GM21717 (cell line): ENCODE measurements at regions not wholly inside any gene's neighbourhood (a gene's known extent, or its start where the extent isn't known, plus 50 kb on each side); places are given as distances from the start of the nearest gene placed in this dataset.
"Not testable (repeated sequence)": the region's sequence is repeated elsewhere in the genome, so short reads cannot be mapped to it uniquely, and the experiment has no call there.

Experiments
- ATAC-seq: cut with Tn5 transposase; IDR thresholded peaks from one replicate; pipeline ENCODE4 v1.9.1; 2021; ENCODE audit warnings: mild to moderate bottlenecking, moderate library complexity; ENCODE audit not compliant: unreplicated experiment

- no peak for ATAC-seq
Measured at GRCh38 chr5:113719549-113719948, 206.1 kb downstream of the YTHDC2 start.

- ATAC-seq = no peak
Measured at GRCh38 chr5:113721171-113721570, 207.7 kb downstream of the YTHDC2 start.

- ATAC-seq = no peak
Measured at GRCh38 chr5:113723021-113723420, 209.5 kb downstream of the YTHDC2 start.

- no peak for ATAC-seq
Measured at GRCh38 chr5:113735751-113736150, 222.3 kb downstream of the YTHDC2 start.

GRCh38 chr5:113742176-113742575 lies 228.7 kb downstream of the YTHDC2 start:
- ATAC-seq = no peak

GRCh38 chr5:113742639-113743038 lies 229.1 kb downstream of the YTHDC2 start:
- no peak for ATAC-seq

- ATAC-seq = no peak
Measured at GRCh38 chr5:113748403-113748802, 234.9 kb downstream of the YTHDC2 start.

GRCh38 chr5:113749334-113749733 lies 235.8 kb downstream of the YTHDC2 start:
- ATAC-seq = no peak

GRCh38 chr5:113753182-113753581 lies 239.7 kb downstream of the YTHDC2 start:
- ATAC-seq = not testable (repeated sequence)

- no peak for ATAC-seq
Measured at GRCh38 chr5:113755516-113755915, 242.0 kb downstream of the YTHDC2 start.

- ATAC-seq = no peak
Measured at GRCh38 chr5:113757508-113757907, 244.0 kb downstream of the YTHDC2 start.

GRCh38 chr5:113759505-113759904 lies 246.0 kb downstream of the YTHDC2 start:
- peak; percentile 65 for ATAC-seq

- no peak for ATAC-seq
Measured at GRCh38 chr5:113760486-113760885, 247.0 kb downstream of the YTHDC2 start.

GRCh38 chr5:113761594-113761993 lies 248.1 kb downstream of the YTHDC2 start:
- peak; percentile 55 for ATAC-seq

GRCh38 chr5:113764382-113764781 lies 250.9 kb downstream of the YTHDC2 start:
- ATAC-seq = no peak

- ATAC-seq = not testable (repeated sequence)
Measured at GRCh38 chr5:113766827-113767226, 253.3 kb downstream of the YTHDC2 start.

GRCh38 chr5:113770648-113771047 lies 257.2 kb downstream of the YTHDC2 start:
- ATAC-seq = no peak

- ATAC-seq = peak; percentile 83
Measured at GRCh38 chr5:113771483-113771882, 258.0 kb downstream of the YTHDC2 start.

- ATAC-seq = no peak
Measured at GRCh38 chr5:113776168-113776567, 262.7 kb downstream of the YTHDC2 start.

- ATAC-seq = no peak
Measured at GRCh38 chr5:113776832-113777525, 263.5 kb downstream of the YTHDC2 start.

GRCh38 chr5:113778147-113778546 lies 264.7 kb downstream of the YTHDC2 start:
- ATAC-seq = no peak

GRCh38 chr5:113788141-113788655 lies 274.7 kb downstream of the YTHDC2 start:
- no peak for ATAC-seq

GRCh38 chr5:113789769-113790168 lies 276.3 kb downstream of the YTHDC2 start:
- ATAC-seq = no peak
